ENCODE measurements at regions not wholly inside any gene's neighbourhood (a gene's known extent, or its start where the extent isn't known, plus 50 kb on each side); places are given as distances from the start of the nearest gene placed in this dataset.

GRCh38 chr1:164380893-164381292 is 178.1 kb upstream of the PBX1 start:
- no peak for TF ChIP-seq CTCF (IDR thresholded peaks at IDR 0.05)
- no peaks in the 10 kb centered on the region for H3K27me3 ChIP-seq
- DNase-seq = no peak
- intact Hi-C loops (cut with DNase I) = no loop called here
- H3K4me1 ChIP-seq = no peaks in the 10 kb centered on the region
- no peak overlapping the region for H3K27ac ChIP-seq
- no peaks in the 10 kb centered on the region for H3K36me3 ChIP-seq
- no peak overlapping the region for H3K9ac ChIP-seq (ENCODE audit: low read depth in 2 of 2, low read length in 2 of 2)
- H3K9me3 ChIP-seq = no peaks in the 10 kb centered on the region
- H3K4me3 ChIP-seq = no peak overlapping the region

DNA sequence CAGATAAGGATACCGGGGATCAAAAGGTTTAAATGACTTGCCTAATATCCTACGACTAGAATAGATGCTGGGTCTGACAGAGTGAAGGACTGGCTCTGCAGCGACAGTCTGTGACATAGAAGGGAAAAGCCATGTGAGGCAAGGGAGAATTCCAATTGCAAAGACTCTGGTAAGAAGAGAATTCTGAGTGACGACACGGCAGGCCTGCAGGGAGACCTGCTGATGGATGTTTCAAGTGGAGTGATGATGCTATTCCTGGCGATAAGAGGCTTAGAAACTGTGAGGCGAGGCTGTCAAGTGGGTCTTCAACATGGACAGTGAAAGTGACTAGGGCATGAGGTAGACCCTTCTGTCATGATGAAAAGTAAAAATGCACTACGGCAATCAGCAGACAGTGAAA is 176.6 kb upstream of the PBX1 start:
- no peaks in the 10 kb centered on the region for H3K36me3 ChIP-seq
- H3K9me3 ChIP-seq = no peaks in the 10 kb centered on the region
- no peak overlapping the region for H3K9ac ChIP-seq (ENCODE audit: low read depth in 2 of 2, low read length in 2 of 2)
- H3K27me3 ChIP-seq = no peaks in the 10 kb centered on the region
- H3K4me3 ChIP-seq = no peak overlapping the region
- no peak overlapping the region for H3K27ac ChIP-seq
- intact Hi-C loops (cut with DNase I) = no loop called here
- H3K4me1 ChIP-seq = no peaks in the 10 kb centered on the region
- DNase-seq = no peak
- no peak for TF ChIP-seq CTCF (IDR thresholded peaks at IDR 0.05)

DNA sequence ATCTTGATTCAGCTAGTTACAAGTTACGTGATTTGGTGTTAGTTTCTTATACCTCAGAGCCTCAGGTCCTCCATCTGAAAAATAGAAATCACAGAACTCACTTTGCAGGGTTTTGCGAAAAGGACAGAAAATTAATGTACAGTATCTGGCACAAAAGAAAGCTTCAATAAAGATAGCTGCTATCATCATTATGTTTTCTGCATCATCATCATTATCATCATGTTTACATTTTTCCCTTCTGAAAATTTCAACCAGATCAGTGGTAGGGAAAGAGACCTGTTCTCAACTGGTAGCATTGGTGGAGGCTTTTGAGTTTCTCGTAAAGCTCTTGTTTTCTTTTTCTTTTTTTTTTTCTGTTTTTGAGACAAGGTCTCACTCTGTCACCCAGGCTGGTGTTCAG is 174.7 kb upstream of the PBX1 start:
- Histone ChIP-seq H3K27me3 (no peaks in the 10 kb centered on the region), H3K4me1 (no peaks in the 10 kb centered on the region), H3K4me3 (no peak overlapping the region), H3K27ac (no peak overlapping the region), H3K9ac (ENCODE audit: low read depth in 2 of 2, low read length in 2 of 2) (no peak overlapping the region), H3K36me3 (no peaks in the 10 kb centered on the region), H3K9me3 (no peaks in the 10 kb centered on the region)
- no peak for TF ChIP-seq CTCF (IDR thresholded peaks at IDR 0.05)
- intact Hi-C loops (cut with DNase I) = no loop called here
- no peak for DNase-seq

DNA sequence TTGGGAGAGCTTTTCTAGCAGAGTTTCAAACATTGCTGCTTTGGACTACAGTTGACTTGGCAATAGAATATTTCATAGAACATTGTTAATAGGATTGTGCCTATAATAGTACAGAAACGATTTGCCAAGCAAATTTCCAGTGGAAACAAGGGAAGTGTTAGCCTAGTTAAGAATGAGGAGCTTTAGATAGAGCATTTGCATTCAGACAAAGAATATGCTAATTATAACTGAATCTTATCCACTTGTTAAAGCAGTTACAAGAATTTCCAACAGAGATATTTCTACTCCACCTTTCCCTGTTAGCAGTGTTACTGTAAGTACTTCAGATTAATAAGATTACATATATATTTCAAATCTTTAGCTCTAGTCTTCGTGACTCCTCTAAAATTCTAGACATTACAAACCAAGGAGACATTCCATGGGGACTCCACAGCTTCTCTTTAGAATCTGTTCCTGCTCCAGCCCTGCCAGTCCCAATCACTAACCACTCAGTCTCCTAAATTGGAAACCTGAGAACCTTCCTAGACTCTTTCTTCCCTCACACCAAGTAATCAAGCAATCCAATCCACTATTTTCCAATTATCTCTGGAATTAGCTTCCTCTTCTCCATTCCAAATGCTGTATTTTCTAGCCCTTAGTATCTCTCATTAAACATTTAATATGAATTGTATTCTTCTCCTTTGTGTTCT is 141.8 kb upstream of the PBX1 start:
- Histone ChIP-seq H3K27me3 (no peaks in the 10 kb centered on the region), H3K36me3 (no peaks in the 10 kb centered on the region), H3K4me1 (no peaks in the 10 kb centered on the region), H3K9me3 (no peaks in the 10 kb centered on the region), H3K9ac (ENCODE audit: low read depth in 2 of 2, low read length in 2 of 2) (no peak overlapping the region), H3K4me3 (no peak overlapping the region), H3K27ac (no peak overlapping the region)
- DNase-seq = no peak
- TF ChIP-seq CTCF (IDR thresholded peaks at IDR 0.05) = no peak
- intact Hi-C loops (cut with DNase I) = no loop called here

DNA sequence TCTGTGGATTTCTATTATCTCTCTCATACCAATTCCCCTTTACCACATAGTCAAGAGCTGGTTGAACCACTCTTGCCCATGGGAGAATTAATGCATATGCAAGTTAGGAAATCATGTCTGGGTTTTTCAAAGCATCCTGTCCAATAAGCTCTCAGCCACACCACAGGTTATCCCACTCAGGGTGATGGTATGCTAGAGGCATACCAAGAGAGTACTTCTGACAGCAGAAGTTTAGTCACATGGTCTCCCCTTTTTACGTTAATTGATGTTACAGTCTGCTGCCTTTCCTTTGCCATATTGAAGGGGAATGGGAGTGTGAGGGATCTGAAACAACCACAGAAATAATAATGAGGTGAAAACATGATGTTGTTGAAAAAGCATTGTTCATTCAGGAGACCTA is 135.8 kb upstream of the PBX1 start:
- H3K27ac ChIP-seq = no peak overlapping the region
- no peak overlapping the region for H3K4me3 ChIP-seq
- no peak for TF ChIP-seq CTCF (IDR thresholded peaks at IDR 0.05)
- no peak for DNase-seq
- intact Hi-C loops (cut with DNase I) = no loop called here
- H3K27me3 ChIP-seq = no peaks in the 10 kb centered on the region
- no peaks in the 10 kb centered on the region for H3K36me3 ChIP-seq
- no peak overlapping the region for H3K9ac ChIP-seq (ENCODE audit: low read depth in 2 of 2, low read length in 2 of 2)
- H3K4me1 ChIP-seq = no peaks in the 10 kb centered on the region
- H3K9me3 ChIP-seq = no peaks in the 10 kb centered on the region
